Right lobe of liver (tissue), 6 donors: ENCODE measurements at regions not wholly inside any gene's neighbourhood (a gene's known extent, or its start where the extent isn't known, plus 50 kb on each side); places are given as distances from the start of the nearest gene placed in this dataset.

Source experiments
- ATAC-seq, 4 donors: fragments of 200-7000 bp; cut with Tn5 transposase; one replicate each; pipeline ENCODE4 v1.9.1; 2020; ENCODE audit warnings: mild to moderate bottlenecking in 4 of 4, moderate library complexity in 4 of 4
- DNase-seq, 3 donors: peaks; one replicate each; pipeline ENCODE4 v3.0.0-alpha.2; 2020
- H3K27ac ChIP-seq, 3 donors: fragments of 200-600 bp; one replicate each; pipeline ENCODE4 v1.8.0; 2022
- H3K27me3 ChIP-seq, 2 donors: fragments of 200-600 bp; one replicate each; pipeline ENCODE4 v1.8.0; 2022
- H3K36me3 ChIP-seq, 4 donors: fragments of 200-600 bp; sonication (generic) in 1 of 4; one replicate each; pipeline versions ENCODE4 v1.5.1 to v1.8.0; 2017 to 2022; ENCODE audit warnings: control low read depth in 1 of 4
- H3K4me1 ChIP-seq, 4 donors: fragments of 200-600 bp; sonication (generic) in 1 of 4; one replicate each; pipeline versions ENCODE4 v1.5.1 to v1.8.0; 2017 to 2022; ENCODE audit warnings: control low read depth in 1 of 4
- H3K4me3 ChIP-seq, 3 donors: fragments of 200-600 bp; one replicate each; pipeline ENCODE4 v1.8.0; 2022
- H3K9me3 ChIP-seq, 4 donors: fragments of 200-600 bp; sonication (generic) in 1 of 4; one replicate each; pipeline versions ENCODE4 v1.5.1 to v1.8.0; 2017 to 2022; ENCODE audit warnings: control low read depth in 1 of 4
- POLR2A ChIP-seq: fragments of 450-650 bp; IDR thresholded peaks from one replicate; pipeline ENCODE4 v1.6.1; 2017; ENCODE audit warnings: antibody characterized with exemption, mild to moderate bottlenecking
- WGBS: methylation state at CpG from one replicate; pipeline ENCODE4 v1.1.6; 2018; ENCODE audit warnings: low coverage, low lambda C conversion rate; ENCODE audit not compliant: insufficient coverage; ENCODE audit errors: missing lambda C conversion rate; 5-methylcytosine and 5-hydroxymethylcytosine counted together
- intact Hi-C, 2 donors: fragments of 100-400 bp; cut with DNase I; formaldehyde crosslinking; loops; one replicate each; pipeline versions ENCODE4 v1.11.2 to v1.14.1; 2022
- TF ChIP-seq, protein P1 (sequence below), 4 donors: fragments of 200-600 bp in 3 of 4; fragments of 450-650 bp in 1 of 4; IDR thresholded peaks; one replicate each; pipeline versions ENCODE4 v1.5.1 to v1.8.0; 2016 to 2022; ENCODE audit warnings: antibody characterized with exemption in 4 of 4, mild to moderate bottlenecking in 2 of 4
- donor health status: DM: no; HTN: yes; CAD: no.
- donor health status: DM: no; HTN: no; CAD: no.
- donor health status: DM: no; HTN: no; CAD: no.
- donor health status: DM: no; HTN: yes; CAD: no.
- donor health status: DM: no; HTN: yes; CAD: no.

DNA sequence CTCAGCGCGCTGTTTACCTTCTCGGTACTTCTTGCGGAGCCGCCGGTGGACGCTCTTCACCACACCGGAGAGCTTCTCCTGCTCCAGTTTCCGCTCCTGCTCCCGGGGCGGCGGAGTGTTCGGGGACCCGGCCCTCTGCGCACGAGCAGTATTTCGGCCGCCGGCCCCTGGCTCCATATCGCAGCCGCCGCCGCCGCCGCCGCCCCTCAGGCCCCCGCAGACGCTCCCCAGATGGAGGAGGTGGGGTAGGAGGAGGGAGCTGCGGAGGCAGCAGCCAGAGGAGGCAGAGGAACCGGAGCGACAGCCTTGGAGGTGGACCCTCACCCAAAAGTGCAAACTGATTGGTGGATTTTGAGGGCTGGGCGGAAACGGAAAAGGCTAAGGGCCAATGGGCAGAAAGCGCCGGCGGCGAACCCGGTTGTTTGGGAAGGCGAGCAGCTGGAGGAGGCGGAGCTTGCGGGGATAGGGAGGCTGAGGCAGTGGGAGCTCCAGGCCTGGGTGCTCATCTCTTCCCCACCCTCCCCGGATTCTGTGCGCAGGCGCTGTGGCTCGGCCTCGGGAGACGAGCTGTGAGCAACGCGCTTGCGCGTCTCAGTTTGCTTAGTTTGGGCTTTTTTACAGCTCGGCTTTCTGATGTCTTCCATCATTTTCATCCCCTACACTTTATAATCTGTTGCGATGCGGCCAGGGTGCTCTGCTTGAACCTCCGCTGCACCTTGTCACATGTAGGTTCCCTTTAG, 146.9 kb downstream of the GPR85 start:
- peak overlapping the region in 2 of 3 donors; percentile 50 to 61 for H3K27ac ChIP-seq
- TF ChIP-seq, protein P1, sequence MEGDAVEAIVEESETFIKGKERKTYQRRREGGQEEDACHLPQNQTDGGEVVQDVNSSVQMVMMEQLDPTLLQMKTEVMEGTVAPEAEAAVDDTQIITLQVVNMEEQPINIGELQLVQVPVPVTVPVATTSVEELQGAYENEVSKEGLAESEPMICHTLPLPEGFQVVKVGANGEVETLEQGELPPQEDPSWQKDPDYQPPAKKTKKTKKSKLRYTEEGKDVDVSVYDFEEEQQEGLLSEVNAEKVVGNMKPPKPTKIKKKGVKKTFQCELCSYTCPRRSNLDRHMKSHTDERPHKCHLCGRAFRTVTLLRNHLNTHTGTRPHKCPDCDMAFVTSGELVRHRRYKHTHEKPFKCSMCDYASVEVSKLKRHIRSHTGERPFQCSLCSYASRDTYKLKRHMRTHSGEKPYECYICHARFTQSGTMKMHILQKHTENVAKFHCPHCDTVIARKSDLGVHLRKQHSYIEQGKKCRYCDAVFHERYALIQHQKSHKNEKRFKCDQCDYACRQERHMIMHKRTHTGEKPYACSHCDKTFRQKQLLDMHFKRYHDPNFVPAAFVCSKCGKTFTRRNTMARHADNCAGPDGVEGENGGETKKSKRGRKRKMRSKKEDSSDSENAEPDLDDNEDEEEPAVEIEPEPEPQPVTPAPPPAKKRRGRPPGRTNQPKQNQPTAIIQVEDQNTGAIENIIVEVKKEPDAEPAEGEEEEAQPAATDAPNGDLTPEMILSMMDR (IDR thresholded peaks at IDR 0.05) = no peak
- no peak for TF ChIP-seq POLR2A
- intact Hi-C loops = no loop called here
- no peaks in the 10 kb centered on the region for H3K9me3 ChIP-seq
- peaks cover 0 to 9% (median 2%) of the 10 kb centered on the region in 4 donors for H3K4me1 ChIP-seq
- peak overlapping the region; percentile 81 to 88 (median 88) for H3K4me3 ChIP-seq
- ATAC-seq = peak; percentile 99 to 100 (median 99)
- no peaks in the 10 kb centered on the region for H3K27me3 ChIP-seq
- no peaks in the 10 kb centered on the region for H3K36me3 ChIP-seq
- 0% methylated on average over 34 of the region's 55 CpGs for WGBS
- DNase-seq = peak; percentile 100

DNA sequence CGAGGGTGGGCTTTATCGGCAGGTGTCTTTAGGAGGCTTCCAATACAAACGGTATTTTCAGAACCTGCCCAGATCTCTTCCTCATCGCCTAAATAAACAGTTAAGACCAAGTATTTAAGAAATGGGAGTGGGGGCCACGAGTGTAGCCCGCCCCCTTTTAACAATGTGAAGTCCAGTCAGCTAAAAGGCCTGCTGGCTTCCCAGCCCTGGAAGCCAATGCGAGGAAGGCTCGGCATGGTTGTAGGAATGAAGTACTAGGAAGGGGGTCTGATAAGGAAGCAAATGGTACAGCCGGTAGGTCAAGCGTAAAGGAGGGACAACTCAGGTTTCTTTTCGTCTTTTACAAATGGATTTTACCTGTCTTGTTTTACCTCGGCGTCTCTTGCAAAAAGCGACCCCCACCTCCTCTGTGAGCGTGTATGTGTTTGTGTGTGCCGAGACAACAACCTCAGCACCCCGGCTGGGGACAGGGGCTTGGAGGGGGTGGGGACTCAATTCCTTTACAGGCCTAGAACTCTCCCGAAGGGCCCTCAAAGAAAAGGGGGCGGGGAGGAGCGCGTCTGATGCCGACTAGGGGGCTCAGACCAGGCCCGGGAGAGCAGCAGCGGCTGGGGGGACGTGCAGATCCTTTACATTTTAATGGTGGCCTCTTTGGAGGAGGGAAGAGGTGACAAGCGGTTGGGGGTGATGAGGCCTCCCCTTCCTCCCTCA, 147.6 kb downstream of the GPR85 start:
- Histone ChIP-seq H3K4me1 (peaks cover 0 to 9% (median 2%) of the 10 kb centered on the region in 4 donors), H3K27me3 (no peaks in the 10 kb centered on the region), H3K4me3 (peak overlapping the region; percentile 81 to 88 (median 88)), H3K9me3 (no peaks in the 10 kb centered on the region), H3K36me3 (no peaks in the 10 kb centered on the region), H3K27ac (peak overlapping the region in 2 of 3 donors; percentile 42 to 59)
- ATAC-seq (peak in 1 of 4 donors; percentile 3), DNase-seq (peak; percentile 44 to 55 (median 48))
- WGBS = 2% methylated on average over 23 of the region's 26 CpGs
- intact Hi-C loops = no loop called here
- TF ChIP-seq, protein P1 (IDR thresholded peaks at IDR 0.05) = no peak
- TF ChIP-seq POLR2A = no peak

DNA sequence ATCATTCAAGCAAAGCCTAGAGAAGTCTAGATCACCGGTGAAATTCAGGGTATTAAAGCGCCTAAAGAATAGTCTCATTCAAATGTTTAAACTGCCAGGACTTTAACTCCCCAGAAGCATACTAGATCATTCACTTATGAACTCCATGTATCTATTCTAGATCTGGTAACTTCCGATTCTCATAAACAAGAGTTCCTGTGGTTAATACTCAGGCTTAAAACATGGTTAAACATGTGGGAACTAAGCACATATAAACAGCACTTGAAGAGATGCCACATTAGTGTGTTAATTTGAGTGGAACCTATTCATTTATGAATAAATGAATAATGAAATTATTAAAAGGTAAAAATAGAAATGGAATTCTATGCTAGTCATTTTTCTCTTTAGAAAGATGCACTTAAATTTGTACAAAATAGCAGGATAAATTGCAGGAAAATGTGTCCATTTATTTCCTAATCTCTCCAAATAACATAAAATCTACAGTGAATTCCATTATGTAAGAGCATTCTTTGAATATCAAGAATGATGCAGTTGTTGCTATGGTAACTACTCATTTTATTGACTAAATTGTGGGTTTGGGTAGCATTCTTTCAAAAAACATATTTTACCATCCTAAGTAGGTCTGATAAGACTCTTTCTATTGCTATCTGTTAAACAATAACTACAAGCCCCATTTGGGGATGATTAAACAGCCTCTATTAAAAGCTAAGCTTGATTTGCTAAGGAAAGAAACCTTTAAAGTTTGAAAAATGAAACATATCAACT, 147.6 kb upstream of the TMEM168 start:
- no peaks in the 10 kb centered on the region for H3K36me3 ChIP-seq
- TF ChIP-seq, protein P1 (IDR thresholded peaks at IDR 0.05) = no peak
- no peak for TF ChIP-seq POLR2A
- intact Hi-C loops = no loop called here
- H3K4me3 ChIP-seq = no peak overlapping the region
- no peak for DNase-seq
- peaks cover 0 to 9% (median 2%) of the 10 kb centered on the region in 4 donors for H3K4me1 ChIP-seq
- H3K9me3 ChIP-seq = no peaks in the 10 kb centered on the region
- ATAC-seq = no peak
- no peaks in the 10 kb centered on the region for H3K27me3 ChIP-seq
- WGBS = 69% methylated on average over 3 of the region's 3 CpGs
- H3K27ac ChIP-seq = no peak overlapping the region

DNA sequence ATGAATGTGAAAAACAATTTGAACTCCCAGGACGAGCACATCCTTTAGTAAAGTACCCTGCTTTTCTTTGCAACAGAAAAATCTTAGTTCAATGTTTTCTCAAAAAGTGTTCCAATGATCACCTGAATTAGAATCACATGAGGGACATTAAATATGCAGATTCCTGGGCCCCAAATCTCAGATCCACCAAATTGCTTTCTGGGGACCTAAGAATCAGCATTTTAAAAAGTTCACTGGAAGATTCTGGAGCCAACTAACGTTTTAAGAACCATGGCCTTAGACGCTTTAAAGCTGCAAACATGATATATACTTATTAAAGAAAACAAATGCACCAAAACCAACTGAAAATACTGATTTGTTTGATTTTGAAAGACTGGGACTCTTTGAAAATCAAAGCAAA, 143.4 kb upstream of the TMEM168 start:
- ATAC-seq = no peak
- intact Hi-C loops = no loop called here
- no peaks in the 10 kb centered on the region for H3K36me3 ChIP-seq

More for the DNA sequence above, 143.4 kb upstream of the TMEM168 start:
- no peak overlapping the region for H3K4me3 ChIP-seq
- no peaks in the 10 kb centered on the region for H3K9me3 ChIP-seq
- DNase-seq = no peak
- H3K4me1 ChIP-seq = peaks cover 0 to 5% (median under 1%) of the 10 kb centered on the region in 4 donors
- no peaks in the 10 kb centered on the region for H3K27me3 ChIP-seq
- TF ChIP-seq POLR2A = no peak
- TF ChIP-seq, protein P1 (IDR thresholded peaks at IDR 0.05) = no peak
- H3K27ac ChIP-seq = no peak overlapping the region
- WGBS = 92% methylated on average over 3 of the region's 3 CpGs
